ENCODE measurements at regions not wholly inside any gene's neighbourhood (a gene's known extent, or its start where the extent isn't known, plus 50 kb on each side); places are given as distances from the start of the nearest gene placed in this dataset.

DNA sequence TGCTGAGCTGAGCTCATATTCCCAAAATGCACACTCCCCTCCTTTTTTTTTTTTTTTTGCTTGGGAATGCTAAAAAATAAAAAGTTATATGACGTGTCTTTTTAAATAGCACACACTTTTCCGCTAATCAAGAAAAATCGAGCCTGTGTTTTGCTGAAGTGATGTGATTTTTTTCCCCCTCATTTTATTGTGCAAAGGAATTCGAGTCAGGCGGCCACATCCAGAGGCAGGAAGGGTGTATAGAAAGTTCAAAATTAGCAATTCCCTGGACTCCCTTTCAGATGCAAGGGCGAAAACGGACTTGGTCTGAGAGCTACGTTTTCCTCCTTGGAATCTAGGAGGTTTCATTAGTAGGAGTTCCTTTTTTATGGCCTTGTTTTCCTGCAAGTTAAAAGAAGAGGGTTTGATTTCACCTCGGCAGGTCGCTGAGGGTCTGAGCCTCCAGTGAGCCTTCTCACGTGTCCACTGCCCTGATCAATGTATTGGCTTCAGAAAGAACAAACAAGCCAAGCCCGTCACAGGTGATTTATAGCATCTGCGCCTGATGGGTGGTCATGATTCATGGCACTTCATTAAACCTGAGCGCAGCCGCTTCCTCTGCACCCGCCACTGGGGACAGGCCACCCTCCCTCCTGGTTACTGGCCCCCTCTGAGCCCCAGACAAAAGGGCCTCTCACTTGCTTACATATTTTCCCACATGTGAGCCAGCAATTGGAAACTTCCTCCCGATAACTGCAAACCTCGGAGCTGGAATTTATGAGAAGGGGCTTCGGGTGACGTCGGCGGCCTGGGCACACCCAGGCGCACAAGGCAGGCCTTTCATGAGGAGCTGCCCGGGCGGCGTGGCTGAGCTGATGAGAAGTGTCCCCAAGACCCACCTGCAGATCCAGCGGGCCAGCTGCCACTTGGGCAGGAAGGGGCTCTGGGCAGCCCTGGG is 64.4 kb upstream of the LINC01488 start:
- no peak overlapping the region for H3K4me3 ChIP-seq (ENCODE audit: insufficient read length, low read depth)
- H3K4me1 ChIP-seq (ENCODE audit: insufficient read depth, insufficient read length), result peaks cover 4% of the 10 kb centered on the region
- H3K9ac ChIP-seq (ENCODE audit: insufficient read length, low read depth), result peak overlapping the region; percentile 18
- TF ChIP-seq SUZ12 (IDR thresholded peaks at IDR 0.05; ENCODE audit: extremely low read depth, insufficient read depth, insufficient read length) (no peak), YY1 (IDR thresholded peaks at IDR 0.05; ENCODE audit: insufficient read depth, insufficient read length) (no peak), ZNF274 (IDR thresholded peaks at IDR 0.05; ENCODE audit: low read depth, low read length) (no peak)
- H3K27me3 ChIP-seq (ENCODE audit: insufficient read depth, insufficient read length), result no peaks in the 10 kb centered on the region
- no peaks in the 10 kb centered on the region for H3K9me3 ChIP-seq (ENCODE audit: insufficient read depth, low read length)
- no peaks in the 10 kb centered on the region for H3K36me3 ChIP-seq (ENCODE audit: insufficient read depth, insufficient read length, low read length)
- DNase-seq (ENCODE audit: low read depth, low spot score), result no peak

DNA sequence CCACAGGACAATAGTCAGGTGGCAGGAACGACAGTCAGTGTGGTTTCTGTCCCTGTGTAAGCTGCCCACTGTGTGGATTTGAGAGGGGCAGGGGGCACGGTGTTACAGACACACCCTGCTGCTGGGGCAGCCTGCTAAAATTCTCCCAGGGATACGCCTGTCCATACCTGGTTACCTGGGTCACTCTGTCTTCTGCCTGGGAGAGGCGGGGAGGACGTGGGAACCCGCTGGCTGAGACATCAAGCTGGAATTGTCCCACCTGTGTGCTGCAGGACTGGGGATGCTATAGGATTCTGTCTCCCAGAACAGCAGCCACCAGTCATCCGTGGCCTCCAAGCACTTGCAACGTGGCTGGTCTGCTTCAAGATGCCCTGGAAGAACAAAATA is 63.8 kb upstream of the LINC01488 start:
- H3K9ac ChIP-seq (ENCODE audit: insufficient read length, low read depth), result peak overlapping the region; percentile 18
- no peak for TF ChIP-seq SUZ12 (IDR thresholded peaks at IDR 0.05; ENCODE audit: extremely low read depth, insufficient read depth, insufficient read length)
- no peak for TF ChIP-seq ZNF274 (IDR thresholded peaks at IDR 0.05; ENCODE audit: low read depth, low read length)
- TF ChIP-seq YY1 (IDR thresholded peaks at IDR 0.05; ENCODE audit: insufficient read depth, insufficient read length), result no peak
- DNase-seq (ENCODE audit: low read depth, low spot score), result no peak

DNA sequence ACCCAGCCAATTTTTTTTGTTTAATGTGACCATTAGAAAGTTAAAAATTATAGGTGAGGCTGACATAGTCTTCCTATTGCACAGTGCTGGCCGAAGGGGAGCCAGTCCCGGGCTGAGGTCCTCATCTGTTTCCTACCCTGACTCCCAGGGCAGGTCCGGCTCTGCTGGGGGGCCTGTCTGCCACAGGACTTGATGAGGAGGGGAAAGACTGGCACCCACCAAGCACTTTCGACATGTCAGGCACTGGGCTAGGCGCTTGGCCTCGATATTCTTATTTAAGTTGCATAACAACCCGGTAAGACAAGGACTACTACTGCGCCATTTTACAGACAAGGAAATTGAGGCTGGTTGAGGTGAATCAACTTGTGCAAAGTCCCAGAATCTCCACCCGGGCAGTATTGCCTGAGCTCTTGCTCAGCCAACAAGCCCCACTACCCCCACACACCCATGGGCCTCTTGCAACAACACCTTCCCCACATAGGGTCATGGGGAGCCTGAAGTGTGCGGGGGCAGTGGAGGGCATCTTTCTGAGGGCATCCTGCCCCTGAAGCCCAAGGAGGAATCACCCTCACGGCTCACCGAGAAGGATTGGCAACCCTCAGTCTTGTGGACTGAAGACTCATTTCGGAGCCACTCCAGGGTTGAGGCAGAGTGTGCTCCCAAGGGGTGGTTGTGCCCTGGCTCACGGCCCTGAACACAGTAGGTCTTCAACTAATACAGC is 62.7 kb upstream of the LINC01488 start:
- Histone ChIP-seq H3K9me3 (ENCODE audit: insufficient read depth, low read length) (no peaks in the 10 kb centered on the region), H3K27me3 (ENCODE audit: insufficient read depth, insufficient read length) (no peaks in the 10 kb centered on the region), H3K4me3 (ENCODE audit: insufficient read length, low read depth) (no peak overlapping the region), H3K4me1 (ENCODE audit: insufficient read depth, insufficient read length) (peaks cover 4% of the 10 kb centered on the region), H3K9ac (ENCODE audit: insufficient read length, low read depth) (no peak overlapping the region), H3K36me3 (ENCODE audit: insufficient read depth, insufficient read length, low read length) (no peaks in the 10 kb centered on the region)
- TF ChIP-seq ZNF274 (IDR thresholded peaks at IDR 0.05; ENCODE audit: low read depth, low read length) (no peak), YY1 (IDR thresholded peaks at IDR 0.05; ENCODE audit: insufficient read depth, insufficient read length) (no peak), SUZ12 (IDR thresholded peaks at IDR 0.05; ENCODE audit: extremely low read depth, insufficient read depth, insufficient read length) (no peak)
- DNase-seq (ENCODE audit: low read depth, low spot score), result no peak

More for the DNA sequence above, 63.8 kb upstream of the LINC01488 start:
- H3K27me3 ChIP-seq (ENCODE audit: insufficient read depth, insufficient read length), result no peaks in the 10 kb centered on the region
- H3K36me3 ChIP-seq (ENCODE audit: insufficient read depth, insufficient read length, low read length), result no peaks in the 10 kb centered on the region
- H3K4me1 ChIP-seq (ENCODE audit: insufficient read depth, insufficient read length), result peaks cover 4% of the 10 kb centered on the region
- H3K9me3 ChIP-seq (ENCODE audit: insufficient read depth, low read length), result no peaks in the 10 kb centered on the region
- H3K4me3 ChIP-seq (ENCODE audit: insufficient read length, low read depth), result no peak overlapping the region

DNA sequence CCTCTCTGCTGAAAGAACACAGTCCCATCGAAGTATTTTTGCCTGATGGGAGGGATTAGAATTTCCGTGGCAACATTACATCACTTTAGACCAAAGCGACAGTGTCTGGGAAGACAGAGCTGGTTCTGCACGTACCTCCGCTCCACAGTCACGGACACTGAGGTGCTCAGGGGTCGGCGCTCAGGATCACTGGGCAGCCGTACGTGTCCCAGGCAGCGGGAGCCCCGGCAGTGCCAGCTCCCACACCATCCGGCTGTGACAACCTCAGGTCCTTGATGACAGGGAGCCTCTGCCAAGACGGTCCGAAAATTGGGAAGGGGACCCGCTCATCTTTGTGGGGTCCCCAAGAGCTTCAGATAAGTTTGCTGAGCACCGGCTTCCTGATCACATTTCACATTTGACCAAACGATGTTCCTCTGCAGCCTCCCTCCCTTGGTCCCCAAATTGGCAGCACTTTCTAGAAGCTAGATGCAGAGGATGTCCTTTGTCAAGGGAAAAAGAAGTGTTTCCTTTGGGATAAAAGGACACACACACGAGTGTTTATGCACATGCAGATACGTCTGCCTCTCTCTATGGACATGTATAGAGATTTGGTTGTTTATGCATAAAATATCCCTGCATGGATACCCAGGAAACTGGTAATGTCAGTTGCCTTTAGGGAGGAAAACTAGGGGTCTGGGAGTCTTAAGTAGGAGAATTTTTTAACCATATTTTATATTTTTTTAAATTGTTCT is 61.6 kb upstream of the LINC01488 start:
- no peak for DNase-seq (ENCODE audit: low read depth, low spot score)
- TF ChIP-seq YY1 (IDR thresholded peaks at IDR 0.05; ENCODE audit: insufficient read depth, insufficient read length) (no peak), SUZ12 (IDR thresholded peaks at IDR 0.05; ENCODE audit: extremely low read depth, insufficient read depth, insufficient read length) (no peak), ZNF274 (IDR thresholded peaks at IDR 0.05; ENCODE audit: low read depth, low read length) (no peak)
- Histone ChIP-seq H3K4me1 (ENCODE audit: insufficient read depth, insufficient read length) (peaks cover 4% of the 10 kb centered on the region), H3K9me3 (ENCODE audit: insufficient read depth, low read length) (peaks cover 7% of the 10 kb centered on the region; the same call in 1 of the 2 replicates), H3K27me3 (ENCODE audit: insufficient read depth, insufficient read length) (no peaks in the 10 kb centered on the region), H3K36me3 (ENCODE audit: insufficient read depth, insufficient read length, low read length) (no peaks in the 10 kb centered on the region), H3K4me3 (ENCODE audit: insufficient read length, low read depth) (no peak overlapping the region), H3K9ac (ENCODE audit: insufficient read length, low read depth) (no peak overlapping the region)

DNA sequence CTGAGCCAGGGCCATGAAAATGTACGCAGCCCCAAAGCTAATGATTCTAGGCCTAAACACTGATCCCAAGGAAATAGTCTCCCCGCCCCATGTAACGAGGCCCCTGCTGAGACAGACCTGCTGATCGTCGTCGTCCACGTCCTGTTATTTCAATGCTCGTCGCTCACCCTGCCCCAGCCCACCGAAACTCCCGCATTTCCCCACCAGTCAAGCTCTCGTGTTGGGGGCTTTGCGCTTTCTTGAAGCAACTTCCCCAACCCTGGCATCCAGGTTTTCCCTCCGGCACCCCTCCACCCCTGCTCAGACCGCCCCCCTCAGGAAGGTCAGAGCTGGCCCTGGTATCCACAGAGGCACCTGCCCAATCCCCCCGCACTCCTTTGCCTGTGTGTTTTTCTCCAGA is 58.8 kb upstream of the LINC01488 start:
- H3K4me1 ChIP-seq (ENCODE audit: insufficient read depth, insufficient read length), result peaks cover 8% of the 10 kb centered on the region
- no peak overlapping the region for H3K9ac ChIP-seq (ENCODE audit: insufficient read length, low read depth)
- peaks cover 13% of the 10 kb centered on the region; the same call in 1 of the 2 replicates for H3K9me3 ChIP-seq (ENCODE audit: insufficient read depth, low read length)
- H3K27me3 ChIP-seq (ENCODE audit: insufficient read depth, insufficient read length), result no peaks in the 10 kb centered on the region
- TF ChIP-seq SUZ12 (IDR thresholded peaks at IDR 0.05; ENCODE audit: extremely low read depth, insufficient read depth, insufficient read length) (no peak), YY1 (IDR thresholded peaks at IDR 0.05; ENCODE audit: insufficient read depth, insufficient read length) (no peak), ZNF274 (IDR thresholded peaks at IDR 0.05; ENCODE audit: low read depth, low read length) (no peak)
- DNase-seq (ENCODE audit: low read depth, low spot score), result no peak
- H3K4me3 ChIP-seq (ENCODE audit: insufficient read length, low read depth), result no peak overlapping the region
- H3K36me3 ChIP-seq (ENCODE audit: insufficient read depth, insufficient read length, low read length), result no peaks in the 10 kb centered on the region

DNA sequence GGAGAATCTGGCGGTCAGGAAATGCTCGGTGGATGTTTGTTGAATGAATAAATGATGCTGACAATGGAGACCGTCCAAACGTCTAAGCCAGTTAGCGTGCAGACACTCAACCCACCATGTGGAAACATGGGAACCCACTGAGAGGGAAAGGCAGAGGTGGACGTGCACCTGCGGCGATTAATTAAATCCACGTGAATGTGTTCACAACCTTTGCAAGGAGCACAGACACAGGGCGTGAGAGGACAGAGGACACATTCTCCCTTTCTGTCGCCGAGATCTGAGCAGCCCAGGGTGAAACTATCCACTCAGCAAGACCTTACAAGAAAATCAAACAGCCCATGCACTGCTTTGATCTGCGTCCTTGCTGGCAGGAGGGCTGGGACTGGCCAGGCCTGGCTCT is 58.3 kb upstream of the LINC01488 start:
- no peaks in the 10 kb centered on the region for H3K27me3 ChIP-seq (ENCODE audit: insufficient read depth, insufficient read length)
- TF ChIP-seq ZNF274 (IDR thresholded peaks at IDR 0.05; ENCODE audit: low read depth, low read length) (no peak), YY1 (IDR thresholded peaks at IDR 0.05; ENCODE audit: insufficient read depth, insufficient read length) (no peak), SUZ12 (IDR thresholded peaks at IDR 0.05; ENCODE audit: extremely low read depth, insufficient read depth, insufficient read length) (no peak)
- no peak overlapping the region for H3K4me3 ChIP-seq (ENCODE audit: insufficient read length, low read depth)
- peaks cover 13% of the 10 kb centered on the region; the same call in 1 of the 2 replicates for H3K9me3 ChIP-seq (ENCODE audit: insufficient read depth, low read length)
- H3K9ac ChIP-seq (ENCODE audit: insufficient read length, low read depth), result no peak overlapping the region
- no peaks in the 10 kb centered on the region for H3K36me3 ChIP-seq (ENCODE audit: insufficient read depth, insufficient read length, low read length)
- peaks cover 9% of the 10 kb centered on the region for H3K4me1 ChIP-seq (ENCODE audit: insufficient read depth, insufficient read length)
- DNase-seq (ENCODE audit: low read depth, low spot score), result no peak

Measured in NT2/D1 (cell line).